ENCODE measurements at regions not wholly inside any gene's neighbourhood (a gene's known extent, or its start where the extent isn't known, plus 50 kb on each side); places are given as distances from the start of the nearest gene placed in this dataset.

DNA sequence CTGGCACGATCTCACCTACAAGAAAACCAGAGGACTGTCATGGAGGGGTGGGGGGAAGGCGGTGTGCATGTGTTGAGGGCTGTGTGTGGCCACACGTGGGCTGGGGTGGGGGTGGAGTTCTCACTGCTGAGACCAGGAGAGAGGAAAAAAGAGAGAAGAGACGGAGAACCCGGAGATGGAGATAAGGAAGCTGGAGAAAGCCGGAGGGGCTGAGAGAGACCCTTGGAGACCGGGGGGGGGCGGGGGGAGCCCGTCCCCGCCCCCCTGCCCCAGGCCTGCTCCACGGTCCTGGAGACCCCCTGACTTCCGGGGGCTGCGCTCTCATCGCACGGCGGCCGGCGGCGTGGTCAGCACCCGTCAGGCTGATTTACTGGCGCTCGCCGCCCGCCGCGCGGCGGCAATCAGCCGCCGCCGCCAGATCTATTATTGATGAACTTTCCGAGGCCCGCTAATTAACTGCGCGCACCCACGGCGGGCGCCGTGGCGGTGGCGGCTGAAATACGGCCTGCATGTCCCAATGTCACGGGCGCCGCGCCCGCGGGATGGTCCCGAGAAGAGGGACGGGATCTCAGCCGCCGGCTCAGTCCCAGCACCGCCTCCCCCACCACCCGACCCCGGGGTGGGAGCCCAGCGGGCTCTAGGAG, 187.4 kb downstream of the MN1 start:
- Histone ChIP-seq H3K27me3 (ENCODE audit: insufficient read depth, low read length) (peaks cover 15% of the 10 kb centered on the region), H3K4me3 (ENCODE audit: insufficient read depth, low read depth, low read length) (peak overlapping the region; percentile 28), H3K27ac (ENCODE audit: low read depth, low read length) (no peak overlapping the region), H3K36me3 (ENCODE audit: insufficient read depth, low read length) (no peaks in the 10 kb centered on the region), H3K79me2 (ENCODE audit: insufficient read depth, low read length) (no peaks in the 10 kb centered on the region), H3K4me2 (ENCODE audit: low read length) (peak overlapping the region; percentile 83), H2AFZ (ENCODE audit: low read depth, low read length) (peak overlapping the region; percentile 56), H3K4me1 (ENCODE audit: insufficient read depth, low read length) (no peaks in the 10 kb centered on the region), H3K9ac (ENCODE audit: low read length) (peak overlapping the region; percentile 10), H3K9me3 (ENCODE audit: insufficient read depth, low read depth, low read length) (no peaks in the 10 kb centered on the region), H4K20me1 (ENCODE audit: insufficient read depth, low read length) (no peaks in the 10 kb centered on the region)
- no peak for FAIRE-seq
- Mint-ChIP-seq H3K4me3 (ENCODE audit: unreplicated experiment) (no peak overlapping the region), H3K27me3 (ENCODE audit: low read depth, unreplicated experiment) (peaks cover 28% of the 10 kb centered on the region), H3K9me3 (ENCODE audit: unreplicated experiment) (no peaks in the 10 kb centered on the region), H3K36me3 (ENCODE audit: low read depth, unreplicated experiment) (no peaks in the 10 kb centered on the region), H3K27ac (ENCODE audit: unreplicated experiment) (no peak overlapping the region), H3K4me1 (ENCODE audit: low read depth, unreplicated experiment) (peaks cover 6% of the 10 kb centered on the region)
- no peak for DNase-seq (ENCODE audit: low read depth)
- TF ChIP-seq EZH2 (IDR thresholded peaks at IDR 0.05; ENCODE audit: insufficient read depth, low read length): peak; percentile 40
- TF ChIP-seq, protein P1, sequence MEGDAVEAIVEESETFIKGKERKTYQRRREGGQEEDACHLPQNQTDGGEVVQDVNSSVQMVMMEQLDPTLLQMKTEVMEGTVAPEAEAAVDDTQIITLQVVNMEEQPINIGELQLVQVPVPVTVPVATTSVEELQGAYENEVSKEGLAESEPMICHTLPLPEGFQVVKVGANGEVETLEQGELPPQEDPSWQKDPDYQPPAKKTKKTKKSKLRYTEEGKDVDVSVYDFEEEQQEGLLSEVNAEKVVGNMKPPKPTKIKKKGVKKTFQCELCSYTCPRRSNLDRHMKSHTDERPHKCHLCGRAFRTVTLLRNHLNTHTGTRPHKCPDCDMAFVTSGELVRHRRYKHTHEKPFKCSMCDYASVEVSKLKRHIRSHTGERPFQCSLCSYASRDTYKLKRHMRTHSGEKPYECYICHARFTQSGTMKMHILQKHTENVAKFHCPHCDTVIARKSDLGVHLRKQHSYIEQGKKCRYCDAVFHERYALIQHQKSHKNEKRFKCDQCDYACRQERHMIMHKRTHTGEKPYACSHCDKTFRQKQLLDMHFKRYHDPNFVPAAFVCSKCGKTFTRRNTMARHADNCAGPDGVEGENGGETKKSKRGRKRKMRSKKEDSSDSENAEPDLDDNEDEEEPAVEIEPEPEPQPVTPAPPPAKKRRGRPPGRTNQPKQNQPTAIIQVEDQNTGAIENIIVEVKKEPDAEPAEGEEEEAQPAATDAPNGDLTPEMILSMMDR (IDR thresholded peaks at IDR 0.05; ENCODE audit: insufficient read depth, low read depth, low read length): no peak

GRCh38 chr22:27614650-27615007, 186.9 kb downstream of the MN1 start:
- Histone ChIP-seq H3K9me3 (ENCODE audit: insufficient read depth, low read depth, low read length) (no peaks in the 10 kb centered on the region), H3K79me2 (ENCODE audit: insufficient read depth, low read length) (no peaks in the 10 kb centered on the region), H3K36me3 (ENCODE audit: insufficient read depth, low read length) (no peaks in the 10 kb centered on the region), H3K4me1 (ENCODE audit: insufficient read depth, low read length) (no peaks in the 10 kb centered on the region), H3K27ac (ENCODE audit: low read depth, low read length) (no peak overlapping the region), H3K27me3 (ENCODE audit: insufficient read depth, low read length) (peaks cover 15% of the 10 kb centered on the region), H2AFZ (ENCODE audit: low read depth, low read length) (no peak overlapping the region), H3K4me3 (ENCODE audit: insufficient read depth, low read depth, low read length) (no peak overlapping the region), H3K9ac (ENCODE audit: low read length) (no peak overlapping the region), H3K4me2 (ENCODE audit: low read length) (peak overlapping the region; percentile 83), H4K20me1 (ENCODE audit: insufficient read depth, low read length) (no peaks in the 10 kb centered on the region)
- no peak for FAIRE-seq
- no peak for TF ChIP-seq EZH2 (IDR thresholded peaks at IDR 0.05; ENCODE audit: insufficient read depth, low read length)
- TF ChIP-seq, protein P1 (IDR thresholded peaks at IDR 0.05; ENCODE audit: insufficient read depth, low read depth, low read length): no peak
- H3K36me3 Mint-ChIP-seq (ENCODE audit: low read depth, unreplicated experiment): no peaks in the 10 kb centered on the region
- DNase-seq (ENCODE audit: low read depth): no peak
- H3K4me1 Mint-ChIP-seq (ENCODE audit: low read depth, unreplicated experiment): peaks cover 6% of the 10 kb centered on the region
- no peak overlapping the region for H3K4me3 Mint-ChIP-seq (ENCODE audit: unreplicated experiment)
- H3K27me3 Mint-ChIP-seq (ENCODE audit: low read depth, unreplicated experiment): peaks cover 32% of the 10 kb centered on the region
- H3K9me3 Mint-ChIP-seq (ENCODE audit: unreplicated experiment): peaks cover 4% of the 10 kb centered on the region
- no peak overlapping the region for H3K27ac Mint-ChIP-seq (ENCODE audit: unreplicated experiment)

- H2AFZ ChIP-seq (ENCODE audit: low read depth, low read length): no peak overlapping the region
- no peak overlapping the region for H3K4me3 ChIP-seq (ENCODE audit: insufficient read depth, low read depth, low read length)
- H3K27ac ChIP-seq (ENCODE audit: low read depth, low read length): no peak overlapping the region
- peaks cover 17% of the 10 kb centered on the region for H3K27me3 ChIP-seq (ENCODE audit: insufficient read depth, low read length)
- Mint-ChIP-seq H3K9me3 (ENCODE audit: unreplicated experiment) (peaks cover 4% of the 10 kb centered on the region), H3K4me1 (ENCODE audit: low read depth, unreplicated experiment) (peaks cover 6% of the 10 kb centered on the region), H3K36me3 (ENCODE audit: low read depth, unreplicated experiment) (no peaks in the 10 kb centered on the region), H3K27ac (ENCODE audit: unreplicated experiment) (no peak overlapping the region), H3K27me3 (ENCODE audit: low read depth, unreplicated experiment) (peaks cover 32% of the 10 kb centered on the region), H3K4me3 (ENCODE audit: unreplicated experiment) (no peak overlapping the region)
- H3K9ac ChIP-seq (ENCODE audit: low read length): no peak overlapping the region
- no peaks in the 10 kb centered on the region for H3K79me2 ChIP-seq (ENCODE audit: insufficient read depth, low read length)
- DNase-seq (ENCODE audit: low read depth) (no peak), FAIRE-seq (no peak)
- H4K20me1 ChIP-seq (ENCODE audit: insufficient read depth, low read length): no peaks in the 10 kb centered on the region
- no peaks in the 10 kb centered on the region for H3K4me1 ChIP-seq (ENCODE audit: insufficient read depth, low read length)
- no peaks in the 10 kb centered on the region for H3K36me3 ChIP-seq (ENCODE audit: insufficient read depth, low read length)
- no peak for TF ChIP-seq EZH2 (IDR thresholded peaks at IDR 0.05; ENCODE audit: insufficient read depth, low read length)
- TF ChIP-seq, protein P1 (IDR thresholded peaks at IDR 0.05; ENCODE audit: insufficient read depth, low read depth, low read length): no peak
- H3K4me2 ChIP-seq (ENCODE audit: low read length): no peak overlapping the region
- H3K9me3 ChIP-seq (ENCODE audit: insufficient read depth, low read depth, low read length): no peaks in the 10 kb centered on the region
Observed at GRCh38 chr22:27615408-27615807, 186.1 kb downstream of the MN1 start.

Data from astrocyte (in vitro differentiated cells and primary cell).